ENCODE measurements at regions not wholly inside any gene's neighbourhood (a gene's known extent, or its start where the extent isn't known, plus 50 kb on each side); places are given as distances from the start of the nearest gene placed in this dataset.

GRCh38 chr3:59412516-59412915 lies 362.7 kb upstream of the CFAP20DC start:
- H3K4me1 ChIP-seq (ENCODE audit: insufficient read depth, insufficient read length) = no peaks in the 10 kb centered on the region
- H3K9me3 ChIP-seq (ENCODE audit: insufficient read depth, low read length) = no peaks in the 10 kb centered on the region
- no peak overlapping the region for H3K9ac ChIP-seq (ENCODE audit: insufficient read length, low read depth)
- TF ChIP-seq YY1 (IDR thresholded peaks at IDR 0.05; ENCODE audit: insufficient read depth, insufficient read length) (no peak), ZNF274 (IDR thresholded peaks at IDR 0.05; ENCODE audit: low read depth, low read length) (no peak), SUZ12 (IDR thresholded peaks at IDR 0.05; ENCODE audit: extremely low read depth, insufficient read depth, insufficient read length) (no peak)
- H3K27me3 ChIP-seq (ENCODE audit: insufficient read depth, insufficient read length) = no peaks in the 10 kb centered on the region
- H3K36me3 ChIP-seq (ENCODE audit: insufficient read depth, insufficient read length, low read length) = no peaks in the 10 kb centered on the region
- no peak overlapping the region for H3K4me3 ChIP-seq (ENCODE audit: insufficient read length, low read depth)
- DNase-seq (ENCODE audit: low read depth, low spot score) = no peak

GRCh38 chr3:59411694-59412093 lies 361.9 kb upstream of the CFAP20DC start:
- Histone ChIP-seq H3K4me3 (ENCODE audit: insufficient read length, low read depth) (no peak overlapping the region), H3K9ac (ENCODE audit: insufficient read length, low read depth) (no peak overlapping the region), H3K27me3 (ENCODE audit: insufficient read depth, insufficient read length) (no peaks in the 10 kb centered on the region), H3K36me3 (ENCODE audit: insufficient read depth, insufficient read length, low read length) (no peaks in the 10 kb centered on the region), H3K4me1 (ENCODE audit: insufficient read depth, insufficient read length) (no peaks in the 10 kb centered on the region), H3K9me3 (ENCODE audit: insufficient read depth, low read length) (no peaks in the 10 kb centered on the region)
- TF ChIP-seq ZNF274 (IDR thresholded peaks at IDR 0.05; ENCODE audit: low read depth, low read length) = no peak
- TF ChIP-seq YY1 (IDR thresholded peaks at IDR 0.05; ENCODE audit: insufficient read depth, insufficient read length) = no peak
- TF ChIP-seq SUZ12 (IDR thresholded peaks at IDR 0.05; ENCODE audit: extremely low read depth, insufficient read depth, insufficient read length) = no peak
- DNase-seq (ENCODE audit: low read depth, low spot score) = no peak

GRCh38 chr3:59411186-59411585 lies 361.4 kb upstream of the CFAP20DC start:
- no peaks in the 10 kb centered on the region for H3K27me3 ChIP-seq (ENCODE audit: insufficient read depth, insufficient read length)
- no peaks in the 10 kb centered on the region for H3K9me3 ChIP-seq (ENCODE audit: insufficient read depth, low read length)
- DNase-seq (ENCODE audit: low read depth, low spot score) = no peak
- no peak for TF ChIP-seq ZNF274 (IDR thresholded peaks at IDR 0.05; ENCODE audit: low read depth, low read length)
- H3K4me1 ChIP-seq (ENCODE audit: insufficient read depth, insufficient read length) = no peaks in the 10 kb centered on the region
- no peak overlapping the region for H3K4me3 ChIP-seq (ENCODE audit: insufficient read length, low read depth)
- H3K36me3 ChIP-seq (ENCODE audit: insufficient read depth, insufficient read length, low read length) = no peaks in the 10 kb centered on the region
- H3K9ac ChIP-seq (ENCODE audit: insufficient read length, low read depth) = no peak overlapping the region

GRCh38 chr3:59408047-59408624 lies 358.3 kb upstream of the CFAP20DC start:
- no peak for DNase-seq (ENCODE audit: low read depth, low spot score)
- Histone ChIP-seq H3K4me3 (ENCODE audit: insufficient read length, low read depth) (no peak overlapping the region), H3K27me3 (ENCODE audit: insufficient read depth, insufficient read length) (no peaks in the 10 kb centered on the region), H3K4me1 (ENCODE audit: insufficient read depth, insufficient read length) (no peaks in the 10 kb centered on the region), H3K9me3 (ENCODE audit: insufficient read depth, low read length) (no peaks in the 10 kb centered on the region), H3K36me3 (ENCODE audit: insufficient read depth, insufficient read length, low read length) (no peaks in the 10 kb centered on the region), H3K9ac (ENCODE audit: insufficient read length, low read depth) (no peak overlapping the region)
- TF ChIP-seq ZNF274 (IDR thresholded peaks at IDR 0.05; ENCODE audit: low read depth, low read length) (no peak), SUZ12 (IDR thresholded peaks at IDR 0.05; ENCODE audit: extremely low read depth, insufficient read depth, insufficient read length) (no peak)

DNA sequence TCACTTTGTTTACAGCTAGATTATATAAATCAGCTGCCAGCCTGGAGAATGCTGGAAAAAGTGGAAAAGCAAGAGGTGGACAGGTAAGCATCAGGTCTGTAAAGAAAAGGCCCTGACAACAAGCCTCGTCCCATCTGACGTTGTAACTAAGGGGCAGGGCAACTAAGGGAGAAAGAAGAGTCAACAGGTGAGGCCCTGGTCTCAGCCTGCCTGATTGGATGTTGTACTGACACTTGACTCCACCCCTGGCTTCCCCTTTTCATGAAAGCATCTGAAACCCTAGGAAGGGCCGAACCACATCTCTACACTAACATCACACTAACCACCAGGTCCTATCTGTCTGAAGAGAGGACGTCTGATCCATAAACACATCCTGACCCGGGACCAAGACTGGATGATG lies 357.6 kb upstream of the CFAP20DC start:
- Histone ChIP-seq H3K27me3 (ENCODE audit: insufficient read depth, insufficient read length) (no peaks in the 10 kb centered on the region), H3K36me3 (ENCODE audit: insufficient read depth, insufficient read length, low read length) (no peaks in the 10 kb centered on the region), H3K4me1 (ENCODE audit: insufficient read depth, insufficient read length) (no peaks in the 10 kb centered on the region), H3K9ac (ENCODE audit: insufficient read length, low read depth) (no peak overlapping the region), H3K4me3 (ENCODE audit: insufficient read length, low read depth) (no peak overlapping the region), H3K9me3 (ENCODE audit: insufficient read depth, low read length) (no peaks in the 10 kb centered on the region)
- DNase-seq (ENCODE audit: low read depth, low spot score) = no peak
- TF ChIP-seq YY1 (IDR thresholded peaks at IDR 0.05; ENCODE audit: insufficient read depth, insufficient read length) = no peak
- TF ChIP-seq ZNF274 (IDR thresholded peaks at IDR 0.05; ENCODE audit: low read depth, low read length) = no peak
- no peak for TF ChIP-seq SUZ12 (IDR thresholded peaks at IDR 0.05; ENCODE audit: extremely low read depth, insufficient read depth, insufficient read length)

DNA sequence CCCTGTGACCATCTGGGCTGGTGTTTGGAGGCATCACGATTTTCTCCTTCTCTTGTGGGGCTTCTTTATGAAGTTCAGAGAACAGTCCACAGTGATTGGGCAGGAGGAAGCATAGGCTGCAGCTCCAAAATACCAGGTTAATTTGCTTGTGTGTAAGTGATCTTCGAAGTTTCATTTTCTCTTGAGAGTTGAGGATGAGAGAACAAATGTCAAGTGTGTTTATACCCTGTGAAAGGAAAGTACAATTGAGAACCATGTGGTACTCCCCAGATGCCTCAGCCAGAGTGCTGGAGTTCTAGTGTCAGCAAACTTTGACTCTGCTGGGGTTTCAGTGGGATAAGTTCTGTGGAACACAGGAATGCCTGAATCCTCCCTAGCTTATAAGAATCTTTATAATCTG lies 357.1 kb upstream of the CFAP20DC start:
- Histone ChIP-seq H3K9me3 (ENCODE audit: insufficient read depth, low read length) (no peaks in the 10 kb centered on the region), H3K36me3 (ENCODE audit: insufficient read depth, insufficient read length, low read length) (no peaks in the 10 kb centered on the region), H3K9ac (ENCODE audit: insufficient read length, low read depth) (no peak overlapping the region), H3K4me3 (ENCODE audit: insufficient read length, low read depth) (no peak overlapping the region), H3K4me1 (ENCODE audit: insufficient read depth, insufficient read length) (no peaks in the 10 kb centered on the region), H3K27me3 (ENCODE audit: insufficient read depth, insufficient read length) (no peaks in the 10 kb centered on the region)
- TF ChIP-seq SUZ12 (IDR thresholded peaks at IDR 0.05; ENCODE audit: extremely low read depth, insufficient read depth, insufficient read length) (no peak), ZNF274 (IDR thresholded peaks at IDR 0.05; ENCODE audit: low read depth, low read length) (no peak), YY1 (IDR thresholded peaks at IDR 0.05; ENCODE audit: insufficient read depth, insufficient read length) (no peak)
- DNase-seq (ENCODE audit: low read depth, low spot score) = no peak

DNA sequence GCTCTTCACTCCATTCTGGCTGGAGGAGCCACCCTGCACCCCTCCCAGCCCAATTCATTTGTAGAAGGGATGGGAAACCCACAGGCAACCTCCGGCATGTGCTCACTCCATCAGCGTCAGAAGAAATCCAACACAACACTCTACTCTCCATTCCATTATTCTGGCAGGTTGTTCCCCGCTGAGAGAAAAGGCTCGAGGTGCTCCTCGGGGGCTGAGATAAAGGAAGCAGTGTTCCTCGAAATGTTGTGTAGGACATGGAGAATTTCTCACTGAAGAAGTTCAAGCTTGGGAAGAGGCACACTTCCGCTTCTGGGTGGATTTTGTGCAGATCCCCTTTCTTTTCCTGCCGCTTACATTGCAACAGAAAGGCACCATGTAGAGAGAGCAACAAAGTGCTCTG lies 355.0 kb upstream of the CFAP20DC start:
- no peak for TF ChIP-seq YY1 (IDR thresholded peaks at IDR 0.05; ENCODE audit: insufficient read depth, insufficient read length)
- no peak for TF ChIP-seq SUZ12 (IDR thresholded peaks at IDR 0.05; ENCODE audit: extremely low read depth, insufficient read depth, insufficient read length)
- no peaks in the 10 kb centered on the region for H3K4me1 ChIP-seq (ENCODE audit: insufficient read depth, insufficient read length)
- H3K27me3 ChIP-seq (ENCODE audit: insufficient read depth, insufficient read length) = no peaks in the 10 kb centered on the region
- H3K4me3 ChIP-seq (ENCODE audit: insufficient read length, low read depth) = no peak overlapping the region
- no peak for DNase-seq (ENCODE audit: low read depth, low spot score)
- H3K9ac ChIP-seq (ENCODE audit: insufficient read length, low read depth) = no peak overlapping the region
- no peaks in the 10 kb centered on the region for H3K9me3 ChIP-seq (ENCODE audit: insufficient read depth, low read length)
- no peaks in the 10 kb centered on the region for H3K36me3 ChIP-seq (ENCODE audit: insufficient read depth, insufficient read length, low read length)

DNA sequence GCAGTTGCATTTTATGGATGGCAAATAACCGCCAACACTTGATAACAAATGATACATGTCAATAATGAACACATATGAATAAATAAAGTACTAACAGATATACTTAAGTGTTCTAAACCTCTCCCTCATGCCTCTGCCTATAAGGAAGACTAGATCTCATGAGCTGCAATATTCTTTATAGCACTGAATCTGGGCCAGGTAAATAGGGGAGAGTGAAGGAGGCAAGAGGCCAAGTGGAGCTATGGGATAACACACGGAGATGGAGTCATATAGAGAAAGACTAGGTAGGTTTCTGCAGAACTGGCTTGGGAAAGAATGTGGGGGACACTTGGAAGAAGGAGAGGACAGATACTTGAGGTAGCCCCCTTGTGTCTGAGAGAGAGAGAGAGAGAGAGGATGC lies 354.2 kb upstream of the CFAP20DC start:
- Histone ChIP-seq H3K36me3 (ENCODE audit: insufficient read depth, insufficient read length, low read length) (no peaks in the 10 kb centered on the region), H3K9ac (ENCODE audit: insufficient read length, low read depth) (no peak overlapping the region), H3K27me3 (ENCODE audit: insufficient read depth, insufficient read length) (no peaks in the 10 kb centered on the region), H3K4me3 (ENCODE audit: insufficient read length, low read depth) (no peak overlapping the region), H3K9me3 (ENCODE audit: insufficient read depth, low read length) (no peaks in the 10 kb centered on the region), H3K4me1 (ENCODE audit: insufficient read depth, insufficient read length) (no peaks in the 10 kb centered on the region)
- no peak for TF ChIP-seq SUZ12 (IDR thresholded peaks at IDR 0.05; ENCODE audit: extremely low read depth, insufficient read depth, insufficient read length)
- TF ChIP-seq YY1 (IDR thresholded peaks at IDR 0.05; ENCODE audit: insufficient read depth, insufficient read length) = no peak
- TF ChIP-seq ZNF274 (IDR thresholded peaks at IDR 0.05; ENCODE audit: low read depth, low read length) = no peak
- DNase-seq (ENCODE audit: low read depth, low spot score) = no peak
